HL-60 (cell line): ENCODE measurements at regions not wholly inside any gene's neighbourhood (a gene's known extent, or its start where the extent isn't known, plus 50 kb on each side); places are given as distances from the start of the nearest gene placed in this dataset.

Source experiments
- DNase-seq, 2 experiments: peaks; one replicate each; pipeline ENCODE4 v3.0.0-alpha.2; 2010 to 2020; ENCODE audit warnings: low read depth in 1 of 2, low spot score in 1 of 2
- H3K27ac ChIP-seq: fragments of 250-450 bp; sonication (Bioruptor Pico); replicated peaks from 2 replicates; pipeline ENCODE4 v1.5.1; 2020; ENCODE audit warnings: mild to moderate bottlenecking, moderate library complexity
- H3K27me3 ChIP-seq: fragments of 250-450 bp; sonication (Bioruptor Pico); 2 replicates; pipeline ENCODE4 v1.5.1; 2021; ENCODE audit warnings: mild to moderate bottlenecking, moderate library complexity; ENCODE audit not compliant: insufficient read depth, poor library complexity, severe bottlenecking
- H3K4me3 ChIP-seq: replicated peaks from 2 replicates; pipeline ENCODE4 v1.5.1; 2011; ENCODE audit warnings: mild to moderate bottlenecking, control low read depth, low read length; ENCODE audit not compliant: insufficient read depth
- GABPA ChIP-seq: IDR thresholded peaks from 2 replicates; pipeline ENCODE4 v1.6.1; 2012; ENCODE audit warnings: low read depth
- POLR2AphosphoS5 ChIP-seq: IDR thresholded peaks from 2 replicates; pipeline ENCODE4 v1.6.1; 2012; ENCODE audit warnings: low read depth
- SPI1 ChIP-seq: IDR thresholded peaks from 2 replicates; pipeline ENCODE4 v1.6.1; 2012; ENCODE audit warnings: low read depth, mild to moderate bottlenecking, borderline replicate concordance
- TF ChIP-seq, protein P1 (sequence below): IDR thresholded peaks from 2 replicates; pipeline ENCODE4 v1.6.1; 2012; ENCODE audit warnings: low read depth; ENCODE audit not compliant: insufficient replicate concordance
- TF ChIP-seq, protein P2 (sequence below): IDR thresholded peaks from one replicate; pipeline ENCODE4 v1.5.1; 2011; ENCODE audit warnings: low read length, control low read depth, inconsistent platforms; ENCODE audit not compliant: insufficient read depth

DNA sequence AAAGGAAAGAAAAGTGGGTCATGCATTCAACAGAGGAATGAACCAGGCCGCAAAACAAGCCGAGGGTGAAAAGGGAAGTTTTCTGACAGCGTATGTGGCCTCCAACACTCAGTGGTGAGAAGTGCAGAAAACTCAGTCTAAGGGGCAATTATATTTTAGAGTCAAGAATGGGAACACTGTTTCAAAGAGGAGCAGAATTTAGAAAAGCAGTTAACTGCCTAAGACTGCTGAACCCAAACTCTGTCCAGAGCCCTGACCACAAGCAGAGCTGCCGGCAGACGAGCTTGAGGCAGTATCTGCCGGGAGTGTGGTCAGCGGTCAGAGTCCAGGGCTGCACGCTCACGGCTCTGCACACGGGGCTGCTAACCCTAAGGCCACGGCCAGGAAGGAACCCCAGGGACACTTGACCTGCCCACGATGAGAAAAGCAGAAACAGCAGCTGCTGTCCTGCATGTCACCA lies 347.0 kb upstream of the ID2 start:
- peak in 1 of 2 experiments; percentile 63 for DNase-seq
- Histone ChIP-seq H3K4me3 (no peak overlapping the region), H3K27me3 (no peaks in the 10 kb centered on the region), H3K27ac (peak overlapping the region; percentile 43)
- TF ChIP-seq, protein P1, sequence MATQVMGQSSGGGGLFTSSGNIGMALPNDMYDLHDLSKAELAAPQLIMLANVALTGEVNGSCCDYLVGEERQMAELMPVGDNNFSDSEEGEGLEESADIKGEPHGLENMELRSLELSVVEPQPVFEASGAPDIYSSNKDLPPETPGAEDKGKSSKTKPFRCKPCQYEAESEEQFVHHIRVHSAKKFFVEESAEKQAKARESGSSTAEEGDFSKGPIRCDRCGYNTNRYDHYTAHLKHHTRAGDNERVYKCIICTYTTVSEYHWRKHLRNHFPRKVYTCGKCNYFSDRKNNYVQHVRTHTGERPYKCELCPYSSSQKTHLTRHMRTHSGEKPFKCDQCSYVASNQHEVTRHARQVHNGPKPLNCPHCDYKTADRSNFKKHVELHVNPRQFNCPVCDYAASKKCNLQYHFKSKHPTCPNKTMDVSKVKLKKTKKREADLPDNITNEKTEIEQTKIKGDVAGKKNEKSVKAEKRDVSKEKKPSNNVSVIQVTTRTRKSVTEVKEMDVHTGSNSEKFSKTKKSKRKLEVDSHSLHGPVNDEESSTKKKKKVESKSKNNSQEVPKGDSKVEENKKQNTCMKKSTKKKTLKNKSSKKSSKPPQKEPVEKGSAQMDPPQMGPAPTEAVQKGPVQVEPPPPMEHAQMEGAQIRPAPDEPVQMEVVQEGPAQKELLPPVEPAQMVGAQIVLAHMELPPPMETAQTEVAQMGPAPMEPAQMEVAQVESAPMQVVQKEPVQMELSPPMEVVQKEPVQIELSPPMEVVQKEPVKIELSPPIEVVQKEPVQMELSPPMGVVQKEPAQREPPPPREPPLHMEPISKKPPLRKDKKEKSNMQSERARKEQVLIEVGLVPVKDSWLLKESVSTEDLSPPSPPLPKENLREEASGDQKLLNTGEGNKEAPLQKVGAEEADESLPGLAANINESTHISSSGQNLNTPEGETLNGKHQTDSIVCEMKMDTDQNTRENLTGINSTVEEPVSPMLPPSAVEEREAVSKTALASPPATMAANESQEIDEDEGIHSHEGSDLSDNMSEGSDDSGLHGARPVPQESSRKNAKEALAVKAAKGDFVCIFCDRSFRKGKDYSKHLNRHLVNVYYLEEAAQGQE, result no peak
- TF ChIP-seq SPI1 (no peak), POLR2AphosphoS5 (no peak), GABPA (no peak)
- TF ChIP-seq, protein P2, sequence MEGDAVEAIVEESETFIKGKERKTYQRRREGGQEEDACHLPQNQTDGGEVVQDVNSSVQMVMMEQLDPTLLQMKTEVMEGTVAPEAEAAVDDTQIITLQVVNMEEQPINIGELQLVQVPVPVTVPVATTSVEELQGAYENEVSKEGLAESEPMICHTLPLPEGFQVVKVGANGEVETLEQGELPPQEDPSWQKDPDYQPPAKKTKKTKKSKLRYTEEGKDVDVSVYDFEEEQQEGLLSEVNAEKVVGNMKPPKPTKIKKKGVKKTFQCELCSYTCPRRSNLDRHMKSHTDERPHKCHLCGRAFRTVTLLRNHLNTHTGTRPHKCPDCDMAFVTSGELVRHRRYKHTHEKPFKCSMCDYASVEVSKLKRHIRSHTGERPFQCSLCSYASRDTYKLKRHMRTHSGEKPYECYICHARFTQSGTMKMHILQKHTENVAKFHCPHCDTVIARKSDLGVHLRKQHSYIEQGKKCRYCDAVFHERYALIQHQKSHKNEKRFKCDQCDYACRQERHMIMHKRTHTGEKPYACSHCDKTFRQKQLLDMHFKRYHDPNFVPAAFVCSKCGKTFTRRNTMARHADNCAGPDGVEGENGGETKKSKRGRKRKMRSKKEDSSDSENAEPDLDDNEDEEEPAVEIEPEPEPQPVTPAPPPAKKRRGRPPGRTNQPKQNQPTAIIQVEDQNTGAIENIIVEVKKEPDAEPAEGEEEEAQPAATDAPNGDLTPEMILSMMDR, result no peak

DNA sequence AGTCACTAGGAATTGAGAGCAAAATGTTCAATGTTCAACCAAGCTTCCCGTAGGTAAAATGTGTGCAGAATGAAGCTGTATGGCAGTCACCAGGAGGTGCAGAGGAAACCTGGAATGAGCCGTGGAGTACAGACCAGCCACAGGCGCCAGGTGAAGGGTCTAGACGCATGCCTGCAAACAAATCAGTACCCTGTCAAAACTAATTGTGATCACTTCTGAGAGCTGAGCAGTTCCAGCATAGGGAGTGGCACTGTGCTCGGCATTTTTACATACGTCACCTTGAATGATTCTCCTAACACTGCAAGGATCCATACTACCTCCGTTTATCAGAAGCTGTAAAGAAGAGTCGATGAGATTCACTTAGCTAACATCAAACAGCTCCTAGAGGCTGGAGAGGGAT lies 346.1 kb upstream of the ID2 start:
- DNase-seq, result no peak
- H3K4me3 ChIP-seq, result no peak overlapping the region
- TF ChIP-seq, protein P2, result no peak
- TF ChIP-seq SPI1 (no peak), GABPA (no peak), POLR2AphosphoS5 (no peak)
- TF ChIP-seq, protein P1, result no peak
- no peak overlapping the region for H3K27ac ChIP-seq
- H3K27me3 ChIP-seq, result no peaks in the 10 kb centered on the region

DNA sequence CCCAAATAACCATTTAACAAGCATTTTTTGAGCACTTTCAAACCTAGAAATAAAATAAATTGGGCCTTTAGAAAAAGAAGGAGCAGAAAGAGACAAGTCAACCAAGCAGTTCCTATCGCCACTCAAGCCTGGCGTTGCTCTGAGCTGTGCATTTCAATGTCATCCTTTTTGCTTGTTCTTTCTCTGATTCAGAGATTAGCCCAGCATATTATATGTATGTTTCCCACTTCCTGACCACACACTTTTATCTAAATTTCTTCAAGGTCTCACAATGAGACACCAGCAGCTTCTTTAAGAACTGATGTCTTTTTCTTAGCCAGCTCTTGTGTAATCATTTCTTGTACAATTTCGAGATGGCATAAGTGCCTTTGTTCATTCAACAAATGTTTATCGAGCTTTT lies 344.5 kb upstream of the ID2 start:
- no peak for DNase-seq

More for the DNA sequence above, 344.5 kb upstream of the ID2 start:
- TF ChIP-seq, protein P1, result no peak
- TF ChIP-seq, protein P2, result no peak
- TF ChIP-seq SPI1 (no peak), POLR2AphosphoS5 (no peak), GABPA (no peak)
- H3K4me3 ChIP-seq, result no peak overlapping the region
- H3K27me3 ChIP-seq, result no peaks in the 10 kb centered on the region
- no peak overlapping the region for H3K27ac ChIP-seq
